ENCODE measurements at regions not wholly inside any gene's neighbourhood (a gene's known extent, or its start where the extent isn't known, plus 50 kb on each side); places are given as distances from the start of the nearest gene placed in this dataset.
A peak's percentile ranks its signal among the peaks of the same experiment; 100 is the strongest.

DNA sequence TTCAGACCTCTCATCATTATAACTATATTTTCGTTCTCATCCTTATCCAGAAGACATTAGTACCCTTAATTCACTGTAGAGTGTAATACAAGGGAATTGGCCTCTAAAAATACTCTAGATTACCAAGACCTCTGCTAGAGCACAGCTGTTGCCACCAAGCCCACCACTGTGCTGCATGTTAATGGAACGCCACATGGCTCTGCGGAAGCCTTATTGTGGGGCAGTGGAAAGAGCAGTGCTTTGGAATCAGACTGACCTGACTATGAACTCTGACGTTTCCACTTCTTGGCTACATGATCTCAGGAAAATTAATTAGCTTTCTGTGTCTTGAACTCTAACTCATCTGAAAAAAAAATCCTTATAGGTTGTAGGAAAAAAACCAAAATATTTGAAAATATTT, 222.1 kb downstream of the LMX1A start:
- Mint-ChIP-seq H3K9me3 (ENCODE audit: unreplicated experiment) (no peaks in the 10 kb centered on the region), H3K36me3 (ENCODE audit: low read depth, unreplicated experiment) (no peaks in the 10 kb centered on the region), H3K4me3 (ENCODE audit: unreplicated experiment) (no peak overlapping the region), H3K4me1 (ENCODE audit: unreplicated experiment) (no peaks in the 10 kb centered on the region), H3K27me3 (ENCODE audit: unreplicated experiment) (no peaks in the 10 kb centered on the region), H3K27ac (ENCODE audit: unreplicated experiment) (no peak overlapping the region)
- TF ChIP-seq, protein P1, sequence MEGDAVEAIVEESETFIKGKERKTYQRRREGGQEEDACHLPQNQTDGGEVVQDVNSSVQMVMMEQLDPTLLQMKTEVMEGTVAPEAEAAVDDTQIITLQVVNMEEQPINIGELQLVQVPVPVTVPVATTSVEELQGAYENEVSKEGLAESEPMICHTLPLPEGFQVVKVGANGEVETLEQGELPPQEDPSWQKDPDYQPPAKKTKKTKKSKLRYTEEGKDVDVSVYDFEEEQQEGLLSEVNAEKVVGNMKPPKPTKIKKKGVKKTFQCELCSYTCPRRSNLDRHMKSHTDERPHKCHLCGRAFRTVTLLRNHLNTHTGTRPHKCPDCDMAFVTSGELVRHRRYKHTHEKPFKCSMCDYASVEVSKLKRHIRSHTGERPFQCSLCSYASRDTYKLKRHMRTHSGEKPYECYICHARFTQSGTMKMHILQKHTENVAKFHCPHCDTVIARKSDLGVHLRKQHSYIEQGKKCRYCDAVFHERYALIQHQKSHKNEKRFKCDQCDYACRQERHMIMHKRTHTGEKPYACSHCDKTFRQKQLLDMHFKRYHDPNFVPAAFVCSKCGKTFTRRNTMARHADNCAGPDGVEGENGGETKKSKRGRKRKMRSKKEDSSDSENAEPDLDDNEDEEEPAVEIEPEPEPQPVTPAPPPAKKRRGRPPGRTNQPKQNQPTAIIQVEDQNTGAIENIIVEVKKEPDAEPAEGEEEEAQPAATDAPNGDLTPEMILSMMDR (IDR thresholded peaks at IDR 0.05; ENCODE audit: unreplicated experiment) = no peak
- no peak for DNase-seq (ENCODE audit: low spot score)

DNA sequence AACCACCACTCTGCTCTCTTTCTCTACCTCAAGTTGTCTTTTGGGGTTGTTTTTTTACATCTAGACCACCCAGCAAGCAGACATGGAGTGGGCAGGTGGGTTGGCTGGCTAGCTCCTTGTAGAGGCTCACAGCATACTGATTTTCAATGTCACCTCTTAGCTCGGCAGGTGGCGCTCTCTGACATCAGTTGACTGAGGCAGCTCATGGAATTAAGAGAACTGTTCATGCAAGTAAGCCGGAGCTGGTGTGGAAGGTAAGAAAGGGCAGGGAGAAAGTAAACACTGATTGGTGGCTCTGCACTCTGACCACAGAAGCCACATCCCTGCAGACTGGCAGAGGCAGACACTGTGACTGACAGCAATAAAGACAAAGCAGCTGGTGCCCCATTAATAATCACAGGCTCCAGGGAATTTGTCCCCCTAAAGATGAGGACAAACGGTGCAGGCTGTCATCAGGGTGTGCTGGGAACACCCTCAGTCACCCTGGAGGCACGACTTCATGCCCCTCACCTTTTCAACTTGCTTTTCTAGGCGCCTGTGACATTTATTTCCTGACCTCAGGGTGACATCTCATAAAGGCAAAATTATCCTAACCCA, 226.8 kb downstream of the LMX1A start:
- Mint-ChIP-seq H3K27ac (ENCODE audit: unreplicated experiment) (no peak overlapping the region), H3K4me3 (ENCODE audit: unreplicated experiment) (no peak overlapping the region), H3K36me3 (ENCODE audit: low read depth, unreplicated experiment) (no peaks in the 10 kb centered on the region), H3K4me1 (ENCODE audit: unreplicated experiment) (no peaks in the 10 kb centered on the region), H3K27me3 (ENCODE audit: unreplicated experiment) (no peaks in the 10 kb centered on the region), H3K9me3 (ENCODE audit: unreplicated experiment) (no peaks in the 10 kb centered on the region)
- DNase-seq (ENCODE audit: low spot score) = peak; percentile 84
- TF ChIP-seq, protein P1 (IDR thresholded peaks at IDR 0.05; ENCODE audit: unreplicated experiment) = peak; percentile 57

DNA sequence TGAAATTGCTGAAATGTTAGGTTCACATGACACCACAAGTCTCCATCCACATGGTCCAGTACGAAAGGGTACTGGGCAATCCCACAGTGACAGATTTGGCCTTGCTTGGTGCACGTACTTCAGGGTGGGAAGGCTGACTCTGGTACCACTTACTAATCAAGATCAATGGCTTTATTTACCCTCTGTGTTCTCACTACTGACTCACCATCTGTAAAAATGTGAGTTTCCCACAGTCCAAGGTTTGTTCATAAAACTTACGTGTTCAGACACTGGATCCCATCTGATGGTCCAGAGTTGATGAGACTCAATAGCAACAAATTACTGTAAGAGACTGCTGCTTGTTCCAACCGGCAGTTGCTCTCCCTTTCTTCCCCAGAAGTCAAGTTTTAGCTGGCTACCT, 231.7 kb downstream of the LMX1A start:
- Mint-ChIP-seq H3K9me3 (ENCODE audit: unreplicated experiment) (no peaks in the 10 kb centered on the region), H3K4me3 (ENCODE audit: unreplicated experiment) (no peak overlapping the region), H3K4me1 (ENCODE audit: unreplicated experiment) (no peaks in the 10 kb centered on the region), H3K36me3 (ENCODE audit: low read depth, unreplicated experiment) (no peaks in the 10 kb centered on the region), H3K27ac (ENCODE audit: unreplicated experiment) (no peak overlapping the region), H3K27me3 (ENCODE audit: unreplicated experiment) (peaks cover 6% of the 10 kb centered on the region)
- TF ChIP-seq, protein P1 (IDR thresholded peaks at IDR 0.05; ENCODE audit: unreplicated experiment) = no peak
- DNase-seq (ENCODE audit: low spot score) = no peak

DNA sequence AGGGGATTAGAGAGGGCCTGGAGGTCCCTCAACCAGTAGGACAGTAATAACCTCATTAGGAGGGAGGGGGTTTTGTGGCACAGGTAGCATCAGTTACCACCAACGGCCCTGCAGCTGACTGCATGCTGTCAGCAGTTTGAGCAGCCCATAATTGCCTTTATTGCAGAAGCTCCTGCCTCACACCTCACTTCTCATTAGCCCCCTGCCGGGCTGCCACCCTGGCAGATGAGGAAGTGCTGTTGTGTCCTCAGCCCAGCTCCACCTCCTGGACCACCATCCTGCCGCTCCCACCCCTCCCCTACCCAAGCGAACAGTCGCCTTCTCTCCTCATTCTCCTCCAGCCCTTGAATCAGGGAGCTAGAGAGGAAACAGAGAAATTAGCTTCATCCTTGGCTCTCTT, 237.4 kb downstream of the LMX1A start:
- H3K27me3 Mint-ChIP-seq (ENCODE audit: unreplicated experiment) = peaks cover 10% of the 10 kb centered on the region
- TF ChIP-seq, protein P1 (IDR thresholded peaks at IDR 0.05; ENCODE audit: unreplicated experiment) = no peak

DNA sequence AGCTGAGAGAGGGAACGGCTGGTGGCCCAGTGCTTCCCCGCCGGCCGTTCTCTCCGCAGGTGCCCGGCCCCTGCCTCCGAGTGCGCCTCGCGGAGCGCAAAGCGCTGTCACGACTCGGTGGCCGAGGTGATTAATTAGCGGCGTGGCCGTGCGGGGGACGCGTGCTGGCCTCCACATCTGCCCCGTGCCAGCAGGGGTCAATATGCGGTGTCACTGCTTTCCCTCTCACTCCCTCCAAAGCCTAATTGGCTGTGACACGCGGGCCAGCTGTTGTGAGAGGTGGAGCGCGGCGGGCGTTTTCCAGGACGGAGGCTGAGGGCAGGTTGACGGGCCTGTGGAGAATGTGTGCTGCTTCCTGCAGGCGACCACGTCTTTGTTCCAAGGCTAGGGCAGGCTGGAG, 239.0 kb downstream of the LMX1A start:
- DNase-seq (ENCODE audit: low spot score) = peak; percentile 40
- Mint-ChIP-seq H3K9me3 (ENCODE audit: unreplicated experiment) (no peaks in the 10 kb centered on the region), H3K4me3 (ENCODE audit: unreplicated experiment) (no peak overlapping the region), H3K27ac (ENCODE audit: unreplicated experiment) (no peak overlapping the region), H3K27me3 (ENCODE audit: unreplicated experiment) (peaks cover 9% of the 10 kb centered on the region), H3K4me1 (ENCODE audit: unreplicated experiment) (peaks cover 3% of the 10 kb centered on the region), H3K36me3 (ENCODE audit: low read depth, unreplicated experiment) (no peaks in the 10 kb centered on the region)
- TF ChIP-seq, protein P1 (IDR thresholded peaks at IDR 0.05; ENCODE audit: unreplicated experiment) = no peak

More for the DNA sequence above, 237.4 kb downstream of the LMX1A start:
- H3K4me1 Mint-ChIP-seq (ENCODE audit: unreplicated experiment) = peaks cover 3% of the 10 kb centered on the region
- no peaks in the 10 kb centered on the region for H3K36me3 Mint-ChIP-seq (ENCODE audit: low read depth, unreplicated experiment)
- no peaks in the 10 kb centered on the region for H3K9me3 Mint-ChIP-seq (ENCODE audit: unreplicated experiment)
- no peak overlapping the region for H3K4me3 Mint-ChIP-seq (ENCODE audit: unreplicated experiment)
- no peak for DNase-seq (ENCODE audit: low spot score)
- no peak overlapping the region for H3K27ac Mint-ChIP-seq (ENCODE audit: unreplicated experiment)

Measured in endothelial cell (in vitro differentiated cells).